ENCODE measurements at regions not wholly inside any gene's neighbourhood (a gene's known extent, or its start where the extent isn't known, plus 50 kb on each side); places are given as distances from the start of the nearest gene placed in this dataset.

DNA sequence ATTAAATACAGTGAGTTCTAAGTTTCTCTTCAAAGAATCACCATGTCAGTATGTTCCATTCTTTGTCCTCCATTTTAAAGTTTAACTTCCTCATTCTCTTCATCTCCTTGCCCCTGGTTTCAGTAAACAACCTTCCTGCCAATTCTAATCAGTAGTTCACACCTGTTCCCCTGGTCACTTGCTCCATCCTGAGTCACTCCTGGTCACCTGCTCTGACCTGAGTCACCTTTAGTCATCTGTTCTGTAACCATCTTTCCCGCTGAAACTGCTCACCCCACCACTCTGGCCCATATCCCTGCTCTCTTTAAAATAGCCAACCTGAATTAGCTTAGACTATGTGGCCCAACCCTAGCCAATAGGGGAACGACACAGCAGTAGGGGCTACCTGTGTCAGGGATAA, 1447.4 kb upstream of the TMEM132C start:
- TF ChIP-seq CTCF (IDR thresholded peaks at IDR 0.05) (no peak), EP300 (IDR thresholded peaks at IDR 0.05) (no peak), POLR2AphosphoS5 (IDR thresholded peaks at IDR 0.05) (no peak), POLR2A (IDR thresholded peaks at IDR 0.05; ENCODE audit: low read depth) (no peak)
